Endothelial cell of umbilical vein (primary cell): ENCODE measurements at regions not wholly inside any gene's neighbourhood (a gene's known extent, or its start where the extent isn't known, plus 50 kb on each side); places are given as distances from the start of the nearest gene placed in this dataset.

Source experiments
- BruUV-seq: library from RNA; stranded (reverse); fragments of 400-500 nt; replicated peaks from 2 replicates; lab custom pipeline; 2021; lab: Mats Ljungman, UMichigan
- CTCF ChIA-PET: fragments of 300-600, 350-600 bp; sonication (Branson Sonifier 250); formaldehyde crosslinking; loops from one replicate; lab custom pipeline; 2021; ENCODE audit warnings: antibody characterized with exemption, inconsistent platforms; lab: Charles Lee
- POLR2A ChIA-PET: fragments of 300-600, 350-600 bp; sonication (Branson Sonifier 250); formaldehyde crosslinking; loops from one replicate; lab custom pipeline; 2021; ENCODE audit warnings: antibody characterized with exemption, inconsistent platforms; lab: Charles Lee
- DNase-seq: peaks from one replicate; pipeline ENCODE4 v3.0.0-alpha.2; 2011; ENCODE audit warnings: low read depth, low spot score
- FAIRE-seq: peaks from 2 replicates; lab custom pipeline; 2011; peaks lifted over from hg19 to GRCh38; lab: Jason Lieb, UNC
- H2AFZ ChIP-seq: 2 replicates; pipeline ENCODE4 v1.6.0; 2012; ENCODE audit warnings: low read depth, low read length, control low read depth, inconsistent platforms
- H3K27ac ChIP-seq: 2 replicates; pipeline ENCODE4 v1.5.1; 2011; ENCODE audit warnings: low read depth, mild to moderate bottlenecking, control low read depth, low read length, moderate library complexity; ENCODE audit not compliant: insufficient read depth
- H3K27me3 ChIP-seq, 2 experiments: 2 replicates each; pipeline versions ENCODE4 v1.6.0 to v1.6.1; 2011; ENCODE audit warnings: low read length in 2 of 2, mixed read lengths in 1 of 2; ENCODE audit not compliant: control insufficient read depth in 2 of 2, insufficient read depth in 2 of 2
- H3K36me3 ChIP-seq, 2 experiments: 2 replicates in 1 of 2; 3 replicates in 1 of 2; pipeline ENCODE4 v1.5.1; 2011; ENCODE audit warnings: low read length in 2 of 2, mild to moderate bottlenecking in 1 of 2, moderate library complexity in 1 of 2; ENCODE audit not compliant: control insufficient read depth in 2 of 2, insufficient read depth in 2 of 2; ENCODE audit errors: extremely low read depth in 1 of 2
- H3K4me1 ChIP-seq: 3 replicates; pipeline ENCODE4 v1.5.1; 2011; ENCODE audit warnings: mild to moderate bottlenecking, low read length; ENCODE audit not compliant: control insufficient read depth, insufficient read depth; ENCODE audit errors: extremely low read depth
- H3K4me2 ChIP-seq: 2 replicates; pipeline ENCODE4 v1.6.1; 2011; ENCODE audit warnings: low read length, control low read depth, mixed read lengths; ENCODE audit not compliant: insufficient read depth
- H3K4me3 ChIP-seq, 3 experiments: fragments of 200-600 bp in 1 of 3; sonication (generic), shearing (Covaris generic) in 1 of 3; replicated peaks in 1 of 3; 2 replicates each; pipeline ENCODE4 v1.5.1; 2011 to 2016; ENCODE audit warnings: control low read depth in 3 of 3, low read length in 3 of 3, mild to moderate bottlenecking in 2 of 3, inconsistent platforms in 1 of 3, low read depth in 1 of 3, moderate library complexity in 1 of 3; ENCODE audit not compliant: insufficient read depth in 1 of 3
- H3K79me2 ChIP-seq: 2 replicates; pipeline ENCODE4 v1.6.0; 2012; ENCODE audit warnings: low read length, inconsistent platforms; ENCODE audit not compliant: control insufficient read depth, insufficient read depth
- H3K9ac ChIP-seq: replicated peaks from 2 replicates; pipeline ENCODE3; 2011; ENCODE audit warnings: low read length, control low read depth; ENCODE audit not compliant: insufficient read depth; ENCODE audit errors: extremely low read depth
- H3K9me1 ChIP-seq: replicated peaks from 3 replicates; pipeline ENCODE4 v1.6.0; 2011; ENCODE audit warnings: mild to moderate bottlenecking, low read length; ENCODE audit not compliant: control insufficient read depth, insufficient read depth; ENCODE audit errors: extremely low read depth
- H3K9me3 ChIP-seq: replicated peaks from 2 replicates; pipeline ENCODE4 v1.5.1; 2012; ENCODE audit warnings: low read length, inconsistent platforms; ENCODE audit not compliant: control insufficient read depth, insufficient read depth
- H4K20me1 ChIP-seq: replicated peaks from 2 replicates; pipeline ENCODE3; 2011; ENCODE audit warnings: mild to moderate bottlenecking, low read length; ENCODE audit not compliant: control insufficient read depth, insufficient read depth; ENCODE audit errors: extremely low read depth
- EZH2 ChIP-seq: IDR thresholded peaks from 2 replicates; pipeline ENCODE4 v1.6.1; 2012; ENCODE audit warnings: borderline replicate concordance, low read depth, mild to moderate bottlenecking, moderate library complexity, low read length, inconsistent platforms; ENCODE audit not compliant: severe bottlenecking
- FOS ChIP-seq: IDR thresholded peaks from 2 replicates; pipeline ENCODE4 v1.6.1; 2011; ENCODE audit warnings: mild to moderate bottlenecking, low read length, moderate library complexity, borderline replicate concordance; ENCODE audit not compliant: insufficient read depth
- GATA2 ChIP-seq: IDR thresholded peaks from 2 replicates; pipeline ENCODE4 v1.7.0; 2011; ENCODE audit warnings: low read depth, mild to moderate bottlenecking, moderate library complexity, mixed read lengths, low read length; ENCODE audit not compliant: insufficient read length, insufficient read depth
- JUN ChIP-seq: IDR thresholded peaks from 2 replicates; pipeline ENCODE4 v1.6.1; 2011; ENCODE audit warnings: borderline replicate concordance, low read depth; ENCODE audit not compliant: insufficient read length, insufficient read depth
- MAX ChIP-seq: IDR thresholded peaks from 2 replicates; pipeline ENCODE4 v1.6.1; 2011; ENCODE audit not compliant: insufficient read depth, insufficient read length
- MYC ChIP-seq: IDR thresholded peaks from one replicate; pipeline ENCODE4 v1.6.1; 2011; ENCODE audit warnings: mild to moderate bottlenecking, low read depth, low read length
- POLR2A ChIP-seq: IDR thresholded peaks from 2 replicates; pipeline ENCODE4 v1.6.1; 2012; ENCODE audit warnings: low read depth, mild to moderate bottlenecking, control low read depth, low read length
- POLR2AphosphoS5 ChIP-seq: IDR thresholded peaks from 2 replicates; pipeline ENCODE4 v1.6.1; 2012; ENCODE audit warnings: low read depth, mild to moderate bottlenecking, control low read depth, low read length, moderate library complexity; ENCODE audit not compliant: insufficient read depth
- dilution Hi-C: fragments of 300-500 bp; cut with MboI; formaldehyde crosslinking; loops from one replicate; pipeline ENCODE4 v1.15.0; 2019; ENCODE audit warnings: low sequenced_read_pairs; ENCODE audit not compliant: extremely low pct_ligation_motif_present
- intact Hi-C: fragments of 100-400 bp; cut with micrococcal nuclease; formaldehyde crosslinking; loops from one replicate; pipeline ENCODE4 v1.10.0; 2022
- TF ChIP-seq, protein P1 (sequence below), 2 donors: IDR thresholded peaks; 1 replicate in 1 of 2; 2 replicates in 1 of 2; pipeline ENCODE4 v1.5.1; 2011; ENCODE audit warnings: low read length in 2 of 2, mild to moderate bottlenecking in 2 of 2, moderate library complexity in 2 of 2, control low read depth in 1 of 2, inconsistent platforms in 1 of 2, low read depth in 1 of 2; ENCODE audit not compliant: insufficient read depth in 1 of 2; ENCODE audit errors: extremely low read depth in 1 of 2

GRCh38 chr4:65018313-65018712, 609.1 kb upstream of the TECRL start:
- Histone ChIP-seq H4K20me1 (no peaks in the 10 kb centered on the region), H3K4me2 (no peak overlapping the region), H3K27me3 (no peaks in the 10 kb centered on the region), H3K9ac (no peak overlapping the region), H3K4me3 (no peak overlapping the region), H3K27ac (no peak overlapping the region), H2AFZ (no peak overlapping the region), H3K36me3 (no peaks in the 10 kb centered on the region), H3K9me3 (no peaks in the 10 kb centered on the region), H3K9me1 (no peaks in the 10 kb centered on the region), H3K4me1 (no peaks in the 10 kb centered on the region), H3K79me2 (no peaks in the 10 kb centered on the region)
- no TSS peak for BruUV-seq
- DNase-seq (no peak), FAIRE-seq (no peak)
- intact Hi-C loops, result no loop called here
- dilution Hi-C loops, result no loop called here
- CTCF ChIA-PET, result interaction anchor here (0.9 to 1.6 kb wide), 2 partner anchors 10 to 13 kb away, joined by 3 read pairs; no protein-coding TSS in a partner anchor
- POLR2A ChIA-PET, result no interaction called here
- no peak for TF ChIP-seq MYC
- no peak for TF ChIP-seq POLR2AphosphoS5
- TF ChIP-seq, protein P1, sequence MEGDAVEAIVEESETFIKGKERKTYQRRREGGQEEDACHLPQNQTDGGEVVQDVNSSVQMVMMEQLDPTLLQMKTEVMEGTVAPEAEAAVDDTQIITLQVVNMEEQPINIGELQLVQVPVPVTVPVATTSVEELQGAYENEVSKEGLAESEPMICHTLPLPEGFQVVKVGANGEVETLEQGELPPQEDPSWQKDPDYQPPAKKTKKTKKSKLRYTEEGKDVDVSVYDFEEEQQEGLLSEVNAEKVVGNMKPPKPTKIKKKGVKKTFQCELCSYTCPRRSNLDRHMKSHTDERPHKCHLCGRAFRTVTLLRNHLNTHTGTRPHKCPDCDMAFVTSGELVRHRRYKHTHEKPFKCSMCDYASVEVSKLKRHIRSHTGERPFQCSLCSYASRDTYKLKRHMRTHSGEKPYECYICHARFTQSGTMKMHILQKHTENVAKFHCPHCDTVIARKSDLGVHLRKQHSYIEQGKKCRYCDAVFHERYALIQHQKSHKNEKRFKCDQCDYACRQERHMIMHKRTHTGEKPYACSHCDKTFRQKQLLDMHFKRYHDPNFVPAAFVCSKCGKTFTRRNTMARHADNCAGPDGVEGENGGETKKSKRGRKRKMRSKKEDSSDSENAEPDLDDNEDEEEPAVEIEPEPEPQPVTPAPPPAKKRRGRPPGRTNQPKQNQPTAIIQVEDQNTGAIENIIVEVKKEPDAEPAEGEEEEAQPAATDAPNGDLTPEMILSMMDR (IDR thresholded peaks at IDR 0.05; ENCODE audit: extremely low read depth in 1 of 2, insufficient read depth in 1 of 2, low read depth in 1 of 2, low read length in 2 of 2), result no peak
- no peak for TF ChIP-seq EZH2
- no peak for TF ChIP-seq JUN
- no peak for TF ChIP-seq GATA2
- TF ChIP-seq MAX, result no peak
- TF ChIP-seq FOS, result no peak
- no peak for TF ChIP-seq POLR2A
